ENCODE measurements at regions not wholly inside any gene's neighbourhood (a gene's known extent, or its start where the extent isn't known, plus 50 kb on each side); places are given as distances from the start of the nearest gene placed in this dataset.

- H3K4me1 Mint-ChIP-seq (ENCODE audit: low read depth): no peaks in the 10 kb centered on the region
- no peak for TF ChIP-seq CTCF (IDR thresholded peaks at IDR 0.05)
- no peaks in the 10 kb centered on the region for H3K27me3 Mint-ChIP-seq (ENCODE audit: low read depth)
- H3K4me3 Mint-ChIP-seq (ENCODE audit: unreplicated experiment): no peak overlapping the region
- no peaks in the 10 kb centered on the region for H3K36me3 Mint-ChIP-seq (ENCODE audit: low read depth)
- H3K27ac Mint-ChIP-seq (ENCODE audit: unreplicated experiment): no peak overlapping the region
- H3K9me3 Mint-ChIP-seq (ENCODE audit: low read depth): no peaks in the 10 kb centered on the region
- DNase-seq (ENCODE audit: low spot score): no peak
Observed at GRCh38 chr7:17725821-17726220, 214.5 kb downstream of the SNX13 start.

GRCh38 chr7:17732083-17732482 is 208.2 kb downstream of the SNX13 start:
- no peak for DNase-seq (ENCODE audit: low spot score)
- no peak overlapping the region for H3K27ac Mint-ChIP-seq (ENCODE audit: unreplicated experiment)
- no peak overlapping the region for H3K4me3 Mint-ChIP-seq (ENCODE audit: unreplicated experiment)
- no peaks in the 10 kb centered on the region for H3K27me3 Mint-ChIP-seq (ENCODE audit: low read depth)
- H3K36me3 Mint-ChIP-seq (ENCODE audit: low read depth): no peaks in the 10 kb centered on the region
- H3K9me3 Mint-ChIP-seq (ENCODE audit: low read depth): peaks cover 15% of the 10 kb centered on the region
- TF ChIP-seq CTCF (IDR thresholded peaks at IDR 0.05): no peak
- peaks cover 19% of the 10 kb centered on the region for H3K4me1 Mint-ChIP-seq (ENCODE audit: low read depth)

Data from chondrocyte (in vitro differentiated cells).